Choroid plexus epithelial cell (primary cell): ENCODE measurements at regions not wholly inside any gene's neighbourhood (a gene's known extent, or its start where the extent isn't known, plus 50 kb on each side); places are given as distances from the start of the nearest gene placed in this dataset.

Experiments used
- DNase-seq: peaks from one replicate; pipeline ENCODE4 v3.0.0-alpha.2; 2010; ENCODE audit warnings: low read depth
- H3K4me3 ChIP-seq: 2 replicates; pipeline ENCODE4 v1.5.1; 2011; ENCODE audit warnings: low read depth, mild to moderate bottlenecking, control low read depth, low read length, moderate library complexity
- CTCF ChIP-seq: conservative IDR thresholded peaks from 2 replicates; pipeline ENCODE4 v1.5.1; 2011; ENCODE audit warnings: low read depth, mild to moderate bottlenecking, control low read depth, inconsistent platforms, low read length, moderate library complexity

- TF ChIP-seq CTCF = no peak
- DNase-seq = no peak
- H3K4me3 ChIP-seq = no peak overlapping the region
Measured at GRCh38 chr14:94836849-94837248, 66.9 kb upstream of the GSC start.

GRCh38 chr14:94833633-94834032 lies 63.7 kb upstream of the GSC start:
- no peak for TF ChIP-seq CTCF
- H3K4me3 ChIP-seq = no peak overlapping the region
- DNase-seq = no peak

DNA sequence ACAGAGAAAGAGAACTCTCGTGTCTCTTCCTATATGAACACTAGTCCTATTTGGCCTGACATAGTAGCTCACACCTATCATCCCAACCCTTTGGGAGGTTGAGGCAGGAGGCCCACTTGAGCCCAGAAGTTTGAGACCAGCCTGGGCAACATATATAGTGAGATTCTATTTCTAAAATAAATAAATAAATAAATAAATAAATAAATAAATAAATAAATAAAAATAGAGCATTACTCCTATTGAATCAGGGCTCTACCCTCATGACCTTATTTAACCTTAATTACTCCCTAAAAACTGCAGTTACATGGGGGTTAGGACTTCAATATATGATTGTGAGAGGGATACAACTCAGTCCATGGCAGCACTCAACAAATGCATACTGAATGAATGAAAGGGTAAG lies 61.2 kb upstream of the GSC start:
- H3K4me3 ChIP-seq = no peak overlapping the region
- TF ChIP-seq CTCF = no peak
- no peak for DNase-seq

GRCh38 chr14:94827711-94828447 lies 58.0 kb upstream of the GSC start:
- no peak overlapping the region for H3K4me3 ChIP-seq
- TF ChIP-seq CTCF = no peak
- no peak for DNase-seq

- no peak for DNase-seq
- TF ChIP-seq CTCF = no peak
- no peak overlapping the region for H3K4me3 ChIP-seq
Measured at GRCh38 chr14:94826774-94827173, 56.9 kb upstream of the GSC start.

GRCh38 chr14:94823556-94824341 lies 53.8 kb upstream of the GSC start:
- TF ChIP-seq CTCF = no peak
- DNase-seq = peak; percentile 6
- no peak overlapping the region for H3K4me3 ChIP-seq
